Upper lobe of left lung (tissue), 4 donors: ENCODE measurements at regions not wholly inside any gene's neighbourhood (a gene's known extent, or its start where the extent isn't known, plus 50 kb on each side); places are given as distances from the start of the nearest gene placed in this dataset.

ENCODE experiments used
- CTCF ChIP-seq, 6 experiments: fragments of 450-650 bp in 4 of 6; fragments of 200-600 bp in 2 of 6; sonication (generic) in 2 of 6; IDR thresholded peaks; one replicate each; pipeline ENCODE4 v1.5.1; 2016 to 2019; ENCODE audit warnings: antibody characterized with exemption in 6 of 6
- POLR2A ChIP-seq, 4 donors: fragments of 450-650 bp; IDR thresholded peaks; one replicate each; pipeline ENCODE4 v1.5.1; 2016 to 2017; ENCODE audit warnings: antibody characterized with exemption in 4 of 4, mild to moderate bottlenecking in 2 of 4
- POLR2AphosphoS5 ChIP-seq, 2 donors: sonication (generic); formaldehyde crosslinking; IDR thresholded peaks; one replicate each; pipeline ENCODE4 v1.5.1; 2017; ENCODE audit warnings: antibody characterized with exemption in 2 of 2

DNA sequence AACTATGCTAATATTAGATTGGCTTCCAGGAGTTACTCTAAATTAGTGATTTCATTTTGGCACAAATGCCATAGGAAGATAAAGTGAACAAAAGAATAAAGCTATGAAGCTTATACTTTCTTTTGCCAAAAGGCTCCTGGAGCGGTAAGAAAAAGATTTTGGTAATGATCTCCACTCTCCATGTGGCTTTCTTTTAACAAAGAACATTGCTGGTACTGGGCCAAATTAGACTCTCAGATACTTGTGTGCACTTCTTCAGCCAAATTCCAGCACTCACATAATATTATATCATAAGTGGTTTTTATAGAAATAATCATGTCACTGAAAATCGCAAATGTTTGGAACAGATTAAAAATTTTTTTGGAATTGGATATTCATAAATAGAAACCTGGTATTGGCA is 142.4 kb upstream of the FGF13 start:
- no peak for TF ChIP-seq CTCF (IDR thresholded peaks at IDR 0.05)
- no peak for TF ChIP-seq POLR2A (IDR thresholded peaks at IDR 0.05)
- no peak for TF ChIP-seq POLR2AphosphoS5 (IDR thresholded peaks at IDR 0.05)
